Central memory CD8-positive, alpha-beta T cell (primary cell): ENCODE measurements at regions not wholly inside any gene's neighbourhood (a gene's known extent, or its start where the extent isn't known, plus 50 kb on each side); places are given as distances from the start of the nearest gene placed in this dataset.

Source experiments
- ATAC-seq: fragments of 150-1000 bp; cut with Tn5 transposase; replicated peaks from 2 replicates; pipeline ENCODE4 v1.10.0; 2022; ENCODE audit warnings: mild to moderate bottlenecking, moderate FRiP score, moderate number of reproducible peaks; ENCODE audit not compliant: poor library complexity, severe bottlenecking; ENCODE audit errors: extremely low read depth
- DNase-seq, 2 donors: peaks; one replicate each; pipeline ENCODE4 v3.0.0; 2021; ENCODE audit warnings: low spot score in 2 of 2
- H3K27ac Mint-ChIP-seq: one replicate; pipeline ENCODE4 v1.8.0; 2022; ENCODE audit warnings: low read depth, mild to moderate bottlenecking, moderate library complexity, mixed read lengths
- H3K27me3 Mint-ChIP-seq: one replicate; pipeline ENCODE4 v1.8.0; 2022; ENCODE audit warnings: mixed read lengths
- H3K36me3 Mint-ChIP-seq: one replicate; pipeline ENCODE4 v1.8.0; 2022; ENCODE audit warnings: mild to moderate bottlenecking, moderate library complexity, mixed read lengths; ENCODE audit not compliant: insufficient read depth
- H3K4me1 Mint-ChIP-seq: one replicate; pipeline ENCODE4 v1.8.0; 2022; ENCODE audit warnings: mixed read lengths
- H3K4me3 Mint-ChIP-seq: one replicate; pipeline ENCODE4 v1.8.0; 2022; ENCODE audit warnings: mild to moderate bottlenecking, moderate library complexity, mixed read lengths
- H3K9me3 Mint-ChIP-seq: one replicate; pipeline ENCODE4 v1.8.0; 2022; ENCODE audit warnings: mixed read lengths

DNA sequence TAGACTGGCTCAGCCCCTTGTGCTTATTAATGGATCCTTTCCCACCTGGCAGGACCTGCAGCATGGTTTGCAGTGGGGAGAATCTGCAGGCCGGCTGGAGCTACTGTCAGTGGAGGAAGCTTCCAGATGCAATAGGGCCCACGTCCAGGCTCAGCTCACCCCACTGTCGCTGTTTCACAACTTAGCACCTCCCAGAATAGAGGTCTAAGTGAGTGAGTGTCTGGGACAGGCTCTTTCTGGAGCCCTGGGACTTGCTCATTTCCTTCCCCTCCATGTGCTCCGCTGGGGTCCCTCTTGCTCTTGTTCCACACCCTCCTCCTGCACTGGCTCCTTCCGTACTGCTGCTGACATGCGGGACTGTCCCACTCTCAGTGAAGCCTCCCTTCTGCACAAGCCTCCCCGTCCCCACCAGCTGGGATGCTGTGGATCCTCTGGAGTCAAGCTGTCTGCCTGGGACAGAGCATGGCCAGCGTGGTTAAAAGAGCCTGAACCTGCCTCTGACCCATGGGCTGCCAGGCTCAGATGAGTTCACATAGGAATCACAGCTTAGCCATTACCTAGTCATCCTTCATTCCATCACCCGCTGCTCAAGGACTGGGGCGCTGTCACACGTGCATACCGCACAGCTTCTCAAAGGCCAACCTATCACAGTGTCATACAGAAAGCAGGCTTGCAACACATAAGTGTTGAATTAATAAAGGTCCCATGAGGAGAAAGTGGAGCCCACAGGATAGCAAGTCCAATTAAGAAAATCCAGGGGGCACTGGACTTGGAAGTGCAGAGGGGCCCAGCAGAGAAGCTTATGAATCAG, 135.9 kb downstream of the ACKR3 start:
- Mint-ChIP-seq H3K27me3 (peaks cover 17% of the 10 kb centered on the region), H3K4me1 (no peaks in the 10 kb centered on the region), H3K36me3 (peaks cover 2% of the 10 kb centered on the region), H3K27ac (no peak overlapping the region), H3K9me3 (no peaks in the 10 kb centered on the region), H3K4me3 (no peak overlapping the region)
- ATAC-seq, result no peak
- no peak for DNase-seq

DNA sequence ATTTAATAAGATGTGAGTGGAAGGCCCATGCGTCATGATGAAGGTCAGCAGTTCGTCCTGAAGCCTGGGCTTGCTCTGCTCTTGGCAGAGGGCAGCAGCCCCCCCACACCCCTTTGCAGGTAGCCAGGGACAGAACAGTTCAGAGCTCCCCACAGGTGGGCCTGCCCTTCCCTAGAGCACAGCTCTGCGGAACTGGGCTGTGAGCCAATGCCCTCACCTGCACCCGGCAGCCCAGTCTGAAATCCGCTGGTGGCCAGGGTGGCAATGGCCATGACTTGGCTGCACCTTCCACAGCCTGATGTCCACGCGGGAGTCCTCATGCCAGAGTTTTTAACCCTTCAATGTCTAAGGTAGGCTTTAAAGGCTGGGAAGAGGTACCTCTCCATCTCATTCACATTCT, 136.7 kb downstream of the ACKR3 start:
- H3K27me3 Mint-ChIP-seq, result peaks cover 11% of the 10 kb centered on the region
- no peak overlapping the region for H3K4me3 Mint-ChIP-seq
- H3K4me1 Mint-ChIP-seq, result no peaks in the 10 kb centered on the region
- H3K9me3 Mint-ChIP-seq, result no peaks in the 10 kb centered on the region
- ATAC-seq, result no peak
- H3K27ac Mint-ChIP-seq, result no peak overlapping the region
- no peak for DNase-seq
- H3K36me3 Mint-ChIP-seq, result peaks cover 2% of the 10 kb centered on the region

DNA sequence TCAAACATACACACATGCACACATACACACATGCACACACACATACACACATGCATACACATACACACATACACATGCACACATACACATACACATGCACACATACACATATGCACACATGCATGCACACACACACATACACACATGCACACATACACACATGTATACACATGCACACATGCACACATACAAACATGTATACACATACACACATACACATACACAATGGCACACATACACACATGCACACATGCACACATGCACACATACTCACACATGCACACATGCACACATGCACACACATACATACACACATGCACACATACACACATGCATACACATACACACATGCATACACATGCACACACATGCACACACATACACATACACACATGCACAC, 137.2 kb downstream of the ACKR3 start:
- Mint-ChIP-seq H3K27ac (no peak overlapping the region), H3K4me1 (no peaks in the 10 kb centered on the region), H3K36me3 (peaks cover 2% of the 10 kb centered on the region), H3K27me3 (peaks cover 11% of the 10 kb centered on the region), H3K4me3 (no peak overlapping the region), H3K9me3 (no peaks in the 10 kb centered on the region)
- DNase-seq (no peak), ATAC-seq (no peak)

DNA sequence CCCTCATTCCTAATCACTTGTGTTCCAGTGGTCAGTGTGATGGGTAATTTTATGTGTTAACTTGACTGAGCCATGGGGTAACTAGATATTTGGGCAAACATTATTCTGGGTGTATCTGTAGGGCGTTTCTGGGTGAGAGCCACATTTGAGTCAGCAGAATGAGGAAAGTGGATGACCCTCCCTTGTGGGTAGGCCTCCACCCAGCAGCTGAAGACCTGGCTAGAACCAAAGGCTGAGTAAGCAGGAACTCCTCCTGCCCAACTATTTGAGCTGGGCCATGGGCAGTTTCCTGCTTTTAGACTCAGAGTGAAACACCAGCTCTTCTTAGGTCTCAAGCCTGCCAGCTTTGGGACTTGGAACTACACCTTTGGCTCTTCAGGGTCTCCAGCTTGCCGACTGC, 141.8 kb downstream of the ACKR3 start:
- DNase-seq (no peak), ATAC-seq (no peak)
- Mint-ChIP-seq H3K27me3 (peaks cover 31% of the 10 kb centered on the region), H3K4me1 (no peaks in the 10 kb centered on the region), H3K4me3 (no peak overlapping the region), H3K36me3 (peaks cover 2% of the 10 kb centered on the region), H3K27ac (no peak overlapping the region), H3K9me3 (no peaks in the 10 kb centered on the region)

DNA sequence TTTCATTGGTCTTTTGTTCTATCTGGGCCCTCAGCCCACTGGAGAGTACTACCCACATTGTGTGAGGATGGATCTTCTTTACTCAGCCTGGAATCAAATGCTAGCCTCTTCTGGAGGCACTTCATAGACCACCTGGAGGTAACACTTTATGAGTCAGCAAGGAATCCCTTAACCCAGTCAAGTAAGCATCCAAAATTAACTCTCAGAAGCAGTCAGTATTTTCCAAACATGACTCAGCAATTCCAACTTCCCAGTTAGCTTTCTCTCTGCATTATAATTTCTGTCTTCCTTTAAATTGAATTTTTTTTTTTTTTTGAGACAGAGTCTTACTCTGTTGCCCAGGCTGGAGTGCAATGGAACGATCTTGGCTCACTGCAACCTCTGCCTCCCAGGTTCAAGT, 142.7 kb downstream of the ACKR3 start:
- Mint-ChIP-seq H3K4me3 (no peak overlapping the region), H3K4me1 (no peaks in the 10 kb centered on the region), H3K27ac (no peak overlapping the region), H3K27me3 (peaks cover 38% of the 10 kb centered on the region), H3K36me3 (peaks cover 2% of the 10 kb centered on the region), H3K9me3 (no peaks in the 10 kb centered on the region)
- DNase-seq, result no peak
- no peak for ATAC-seq

DNA sequence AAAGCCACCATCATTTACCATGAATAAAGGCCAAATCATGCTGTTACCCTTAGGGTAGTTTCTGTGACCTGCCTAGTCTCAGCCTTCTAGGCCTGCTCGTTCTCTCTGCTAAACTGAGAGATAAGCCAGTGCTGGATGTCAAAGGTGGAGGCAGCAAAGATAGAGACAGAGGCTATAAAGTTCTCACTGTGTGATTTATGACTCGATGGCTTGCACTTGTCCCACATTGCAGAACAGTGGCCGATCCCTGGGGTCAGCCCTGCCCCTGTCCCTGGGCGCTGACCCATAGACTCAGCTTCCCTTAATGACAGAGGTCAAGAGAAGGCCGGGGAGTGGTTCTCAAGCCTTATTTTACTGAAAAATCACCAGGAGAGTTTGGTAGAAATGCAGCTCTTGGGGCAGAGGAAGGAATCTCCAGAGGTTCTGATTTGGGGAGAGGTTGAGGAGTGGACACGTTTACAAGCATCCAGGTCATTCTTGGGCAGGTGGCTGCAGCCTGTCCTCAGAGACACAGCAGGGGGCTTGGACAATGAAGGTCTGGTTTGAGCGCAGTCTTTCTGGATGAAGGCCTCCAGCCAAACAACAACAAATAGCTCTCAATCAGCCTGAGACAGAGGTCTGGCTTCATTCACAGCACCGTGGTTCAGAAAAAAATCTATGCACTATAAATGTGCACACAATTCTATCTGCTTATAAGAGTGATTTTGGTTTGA, 143.5 kb downstream of the ACKR3 start:
- Mint-ChIP-seq H3K36me3 (peaks cover 2% of the 10 kb centered on the region), H3K27ac (no peak overlapping the region), H3K27me3 (peaks cover 46% of the 10 kb centered on the region), H3K4me1 (no peaks in the 10 kb centered on the region), H3K9me3 (no peaks in the 10 kb centered on the region), H3K4me3 (no peak overlapping the region)
- DNase-seq (no peak), ATAC-seq (no peak)

DNA sequence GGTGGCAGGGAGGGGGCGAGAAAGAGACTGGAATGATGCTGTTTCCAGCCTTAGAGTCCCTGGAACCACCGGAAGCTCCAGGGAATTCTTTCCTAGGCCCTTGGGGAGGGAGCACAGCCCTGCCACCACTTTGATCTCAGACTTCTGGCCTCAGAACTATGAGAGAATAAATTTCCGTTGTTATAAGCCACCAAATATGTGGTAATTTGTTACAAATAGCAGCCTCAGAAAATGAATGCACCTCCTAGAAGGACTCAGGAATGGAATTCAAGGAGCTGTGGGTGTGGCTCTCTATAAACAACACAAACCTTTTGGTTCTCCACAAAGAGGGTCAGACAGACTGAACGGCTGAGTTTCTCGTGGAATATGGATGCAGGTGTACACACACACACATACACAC, 144.5 kb downstream of the ACKR3 start:
- DNase-seq (no peak), ATAC-seq (no peak)
- no peak overlapping the region for H3K27ac Mint-ChIP-seq
- H3K4me1 Mint-ChIP-seq, result no peaks in the 10 kb centered on the region
- peaks cover 55% of the 10 kb centered on the region for H3K27me3 Mint-ChIP-seq
- H3K4me3 Mint-ChIP-seq, result no peak overlapping the region
- no peaks in the 10 kb centered on the region for H3K36me3 Mint-ChIP-seq
- no peaks in the 10 kb centered on the region for H3K9me3 Mint-ChIP-seq

DNA sequence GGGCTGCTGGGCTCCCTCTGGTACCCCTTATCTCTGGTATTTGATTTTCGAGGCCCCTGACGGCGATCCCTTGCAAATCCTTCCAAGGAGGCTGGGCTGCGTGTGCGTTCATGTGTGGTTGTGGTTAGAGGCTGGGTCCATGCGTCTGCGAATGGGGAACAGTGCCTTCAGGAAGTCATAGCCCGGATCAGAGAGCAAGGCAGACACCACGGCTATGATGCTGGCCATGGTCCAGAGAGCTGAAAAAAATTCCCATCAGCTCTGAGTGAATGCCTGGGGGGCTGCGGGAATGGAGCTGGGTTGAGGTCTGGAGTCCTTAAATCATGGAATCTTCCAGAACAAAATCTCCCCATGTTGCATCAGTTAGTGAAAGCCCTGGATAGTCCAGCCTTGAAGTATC, 145.5 kb downstream of the ACKR3 start:
- H3K4me3 Mint-ChIP-seq, result no peak overlapping the region
- no peak overlapping the region for H3K27ac Mint-ChIP-seq

DNA sequence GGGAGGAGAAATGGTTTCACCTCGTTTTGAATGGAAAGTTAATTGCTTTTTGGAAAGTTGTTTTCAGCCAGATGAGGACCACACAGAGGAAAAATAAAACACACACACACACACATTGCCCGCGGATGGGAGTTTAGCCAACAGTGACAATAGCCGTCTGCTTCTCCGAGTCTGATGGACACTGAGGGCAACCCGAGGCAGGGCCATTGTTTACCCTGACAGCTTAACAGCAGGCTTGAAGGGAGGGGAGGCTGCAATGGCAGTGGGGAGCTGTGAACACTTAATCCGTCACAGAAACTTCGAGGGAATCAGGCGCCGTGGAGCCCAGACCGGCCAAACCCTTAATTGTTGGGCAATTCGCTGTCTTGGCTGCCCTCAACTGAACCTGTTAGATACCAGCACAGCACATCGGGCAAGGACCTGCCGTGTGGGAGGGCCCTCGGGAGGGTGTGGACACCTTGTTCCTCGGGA, 145.9 kb downstream of the ACKR3 start:
- Mint-ChIP-seq H3K9me3 (no peaks in the 10 kb centered on the region), H3K4me3 (no peak overlapping the region), H3K4me1 (no peaks in the 10 kb centered on the region), H3K27ac (no peak overlapping the region), H3K36me3 (no peaks in the 10 kb centered on the region), H3K27me3 (peaks cover 65% of the 10 kb centered on the region)
- ATAC-seq (no peak), DNase-seq (no peak)

More for the DNA sequence above, 145.5 kb downstream of the ACKR3 start:
- H3K36me3 Mint-ChIP-seq, result no peaks in the 10 kb centered on the region
- peaks cover 65% of the 10 kb centered on the region for H3K27me3 Mint-ChIP-seq
- H3K9me3 Mint-ChIP-seq, result no peaks in the 10 kb centered on the region
- H3K4me1 Mint-ChIP-seq, result no peaks in the 10 kb centered on the region
- no peak for DNase-seq
- no peak for ATAC-seq

DNA sequence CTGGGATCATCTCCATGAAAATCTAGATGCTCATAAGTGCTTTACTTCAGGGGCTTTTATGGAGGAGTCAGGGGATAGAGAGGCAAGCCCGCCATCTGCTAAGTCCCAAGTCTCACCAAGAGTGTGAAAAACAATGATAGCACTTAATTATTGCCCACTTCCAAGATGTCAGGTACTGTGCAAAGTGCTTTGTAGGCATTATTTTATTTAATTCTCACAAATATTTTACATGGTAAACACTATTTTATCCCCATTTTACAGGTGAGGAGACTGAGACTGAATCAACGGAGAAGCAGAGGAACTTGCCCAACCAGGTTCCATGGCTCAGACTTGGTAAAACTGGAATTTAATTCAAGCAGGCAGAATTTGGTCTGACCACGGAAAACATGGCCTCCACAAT, 147.5 kb downstream of the ACKR3 start:
- no peaks in the 10 kb centered on the region for H3K36me3 Mint-ChIP-seq

DNA sequence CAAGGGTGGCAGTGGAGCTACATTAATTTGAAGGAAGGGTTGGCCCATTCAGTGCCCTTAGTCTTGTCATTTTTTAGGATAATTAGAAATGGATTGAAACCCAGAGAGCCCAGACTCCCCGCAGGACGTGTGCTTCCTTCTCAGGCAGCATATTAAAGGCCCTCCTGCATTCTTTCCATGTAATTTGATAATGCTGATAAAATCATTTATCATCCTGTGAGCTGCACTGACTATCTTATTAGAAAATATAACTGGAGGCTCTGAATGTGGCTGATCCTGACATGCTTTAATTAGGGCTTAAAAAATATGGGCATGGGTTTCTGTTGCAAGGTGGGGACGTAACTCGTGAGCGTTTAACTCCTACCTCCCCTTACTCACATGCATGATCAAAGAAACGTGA, 148.1 kb downstream of the ACKR3 start:
- Mint-ChIP-seq H3K4me3 (no peak overlapping the region), H3K27me3 (peaks cover 74% of the 10 kb centered on the region), H3K4me1 (no peaks in the 10 kb centered on the region), H3K27ac (no peak overlapping the region), H3K9me3 (no peaks in the 10 kb centered on the region), H3K36me3 (no peaks in the 10 kb centered on the region)
- no peak for ATAC-seq
- no peak for DNase-seq

More for the DNA sequence above, 147.5 kb downstream of the ACKR3 start:
- Mint-ChIP-seq H3K9me3 (no peaks in the 10 kb centered on the region), H3K27me3 (peaks cover 74% of the 10 kb centered on the region), H3K27ac (no peak overlapping the region), H3K4me3 (no peak overlapping the region), H3K4me1 (no peaks in the 10 kb centered on the region)
- ATAC-seq, result no peak
- DNase-seq, result no peak

DNA sequence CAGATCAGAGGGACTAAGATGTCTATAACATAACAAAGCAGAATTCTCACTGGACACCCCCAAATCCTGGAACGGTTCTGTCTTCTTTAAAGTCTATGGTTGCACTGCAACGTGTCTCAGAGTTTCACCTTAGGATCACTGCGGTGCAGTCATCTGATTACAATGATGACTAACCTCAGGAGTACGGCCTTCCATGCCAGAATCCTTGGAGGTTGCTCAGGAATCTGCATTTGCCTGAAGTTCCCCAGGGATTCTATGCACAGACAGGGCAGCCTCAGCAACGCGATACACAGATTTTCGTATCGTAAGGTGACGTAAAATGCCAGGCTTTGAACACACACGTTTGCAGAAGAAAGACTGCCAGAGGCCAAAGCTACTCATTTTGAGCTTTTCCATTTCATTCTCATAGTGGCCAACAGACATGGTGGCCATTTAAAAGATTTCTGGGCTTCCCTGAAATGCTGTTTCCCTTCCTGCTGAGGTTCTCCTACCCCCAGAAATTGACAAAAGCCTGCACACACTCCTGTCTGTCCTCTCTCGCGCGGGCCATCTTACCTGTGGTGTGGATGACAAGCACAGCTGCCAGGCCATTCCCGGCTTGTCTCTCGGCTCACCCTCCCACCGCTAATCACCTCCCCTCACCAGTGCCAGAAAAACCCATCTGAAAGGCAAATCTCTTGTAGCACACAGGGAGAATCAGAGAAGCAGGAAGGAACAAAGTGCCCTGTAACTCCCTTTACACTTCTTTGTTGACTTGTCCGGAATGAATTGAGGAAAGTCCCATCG, 148.8 kb downstream of the ACKR3 start:
- Mint-ChIP-seq H3K36me3 (no peaks in the 10 kb centered on the region), H3K4me1 (no peaks in the 10 kb centered on the region), H3K4me3 (no peak overlapping the region), H3K27ac (no peak overlapping the region), H3K27me3 (peaks cover 68% of the 10 kb centered on the region), H3K9me3 (no peaks in the 10 kb centered on the region)
- ATAC-seq (no peak), DNase-seq (no peak)
